ENCODE measurements at regions not wholly inside any gene's neighbourhood (a gene's known extent, or its start where the extent isn't known, plus 50 kb on each side); places are given as distances from the start of the nearest gene placed in this dataset.

DNA sequence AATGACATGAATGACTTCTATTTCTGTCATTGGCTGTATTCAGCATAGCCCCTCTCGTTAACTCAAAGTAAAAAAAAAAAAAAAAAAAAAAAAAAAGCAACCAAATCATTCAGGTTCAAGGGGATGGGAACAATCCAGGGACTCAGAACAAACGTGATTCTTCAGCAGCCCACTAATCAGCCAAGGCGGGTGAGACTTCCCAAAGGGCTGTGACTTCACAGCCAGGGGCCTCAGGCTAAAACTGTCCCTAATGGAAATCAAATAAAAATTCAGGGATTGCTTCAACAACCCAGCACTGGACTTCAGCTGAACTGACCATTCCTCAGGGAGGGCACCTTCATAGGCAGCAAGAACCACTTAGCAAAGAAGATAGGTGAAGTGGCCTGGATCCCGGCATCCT is 86.2 kb upstream of the FAM169A start:
- peaks cover 0 to 14% (median 0%) of the 10 kb centered on the region in 7 donors for H3K27me3 ChIP-seq
- no peak overlapping the region for H3K4me3 ChIP-seq
- TF ChIP-seq, protein P1, sequence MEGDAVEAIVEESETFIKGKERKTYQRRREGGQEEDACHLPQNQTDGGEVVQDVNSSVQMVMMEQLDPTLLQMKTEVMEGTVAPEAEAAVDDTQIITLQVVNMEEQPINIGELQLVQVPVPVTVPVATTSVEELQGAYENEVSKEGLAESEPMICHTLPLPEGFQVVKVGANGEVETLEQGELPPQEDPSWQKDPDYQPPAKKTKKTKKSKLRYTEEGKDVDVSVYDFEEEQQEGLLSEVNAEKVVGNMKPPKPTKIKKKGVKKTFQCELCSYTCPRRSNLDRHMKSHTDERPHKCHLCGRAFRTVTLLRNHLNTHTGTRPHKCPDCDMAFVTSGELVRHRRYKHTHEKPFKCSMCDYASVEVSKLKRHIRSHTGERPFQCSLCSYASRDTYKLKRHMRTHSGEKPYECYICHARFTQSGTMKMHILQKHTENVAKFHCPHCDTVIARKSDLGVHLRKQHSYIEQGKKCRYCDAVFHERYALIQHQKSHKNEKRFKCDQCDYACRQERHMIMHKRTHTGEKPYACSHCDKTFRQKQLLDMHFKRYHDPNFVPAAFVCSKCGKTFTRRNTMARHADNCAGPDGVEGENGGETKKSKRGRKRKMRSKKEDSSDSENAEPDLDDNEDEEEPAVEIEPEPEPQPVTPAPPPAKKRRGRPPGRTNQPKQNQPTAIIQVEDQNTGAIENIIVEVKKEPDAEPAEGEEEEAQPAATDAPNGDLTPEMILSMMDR (IDR thresholded peaks at IDR 0.05): no peak
- no peak for ATAC-seq
- intact Hi-C loops (cut with DNase I): no loop called here
- H3K27ac ChIP-seq: no peak overlapping the region
- no peak for DNase-seq
- peaks cover 0 to 4% (median 0%) of the 10 kb centered on the region in 9 donors for H3K4me1 ChIP-seq
- peaks cover 0 to 5% (median 0%) of the 10 kb centered on the region in 11 donors for H3K9me3 ChIP-seq
- H3K36me3 ChIP-seq: no peaks in the 10 kb centered on the region
- WGBS, 2 donors: 39 to 50% methylated on average over 4 of the region's 4 CpGs

DNA sequence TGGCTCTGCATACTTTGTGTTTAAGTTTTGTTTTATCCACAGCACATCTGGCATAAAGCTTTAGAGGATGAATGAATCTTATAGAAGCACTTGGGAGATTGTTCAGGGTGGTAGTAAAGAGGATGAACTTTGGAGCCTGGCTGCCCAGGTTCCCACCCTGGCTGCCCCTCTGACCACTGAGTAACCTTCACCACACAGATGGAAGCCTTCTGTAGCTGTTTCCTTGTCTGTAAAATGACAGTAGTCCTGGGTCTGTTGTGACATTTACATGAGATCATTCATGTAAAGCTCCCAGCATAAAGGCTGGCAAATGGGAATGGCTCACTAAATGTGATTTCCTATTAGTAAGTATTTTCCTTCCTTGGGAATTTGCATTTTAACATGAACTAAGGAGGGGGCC is 85.7 kb upstream of the FAM169A start:
- Histone ChIP-seq H3K4me1 (peaks cover 0 to 4% (median 0%) of the 10 kb centered on the region in 9 donors), H3K9me3 (peaks cover 0 to 5% (median 0%) of the 10 kb centered on the region in 11 donors), H3K27me3 (peaks cover 0 to 14% (median 0%) of the 10 kb centered on the region in 7 donors), H3K4me3 (no peak overlapping the region), H3K36me3 (no peaks in the 10 kb centered on the region), H3K27ac (no peak overlapping the region)
- DNase-seq: no peak
- ATAC-seq: no peak
- intact Hi-C loops (cut with DNase I): no loop called here
- TF ChIP-seq, protein P1 (IDR thresholded peaks at IDR 0.05): no peak

DNA sequence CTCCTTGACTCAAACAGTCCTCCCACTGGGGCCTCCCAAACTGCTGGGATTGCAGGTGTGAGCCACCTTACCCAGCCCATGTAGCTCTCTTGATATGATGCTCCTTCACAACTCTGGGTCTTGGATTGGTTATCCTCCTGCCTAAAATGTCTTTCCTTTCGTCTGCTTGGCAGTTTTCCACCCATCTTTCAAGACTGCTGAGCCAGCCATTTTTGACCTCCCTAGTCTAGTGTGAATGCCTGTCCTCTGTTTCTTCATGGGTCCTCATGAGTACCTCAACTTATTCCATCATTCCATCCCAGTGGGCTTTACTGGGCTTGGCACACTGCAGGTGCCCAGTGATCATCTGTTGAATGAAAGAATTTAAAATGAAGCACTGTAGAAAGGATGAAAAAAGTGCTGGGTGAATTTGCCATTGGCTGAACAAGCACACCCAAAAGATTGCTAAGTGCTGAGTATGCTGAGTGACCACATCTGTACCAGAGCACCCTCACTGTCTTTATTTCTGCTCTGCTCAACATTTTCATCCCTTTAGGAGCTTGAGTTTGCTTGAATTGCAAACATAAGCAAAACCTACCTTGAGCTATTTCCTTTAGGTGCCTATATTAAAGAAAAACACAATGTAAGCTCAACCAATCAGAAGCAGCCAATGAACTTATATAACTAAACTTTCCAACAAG is 84.8 kb upstream of the FAM169A start:
- TF ChIP-seq, protein P1 (IDR thresholded peaks at IDR 0.05): no peak
- ATAC-seq (no peak), DNase-seq (no peak)
- Histone ChIP-seq H3K27me3 (peaks cover 0 to 14% (median 0%) of the 10 kb centered on the region in 7 donors), H3K27ac (no peak overlapping the region), H3K4me3 (no peak overlapping the region), H3K4me1 (peaks cover 0 to 4% (median 0%) of the 10 kb centered on the region in 9 donors), H3K36me3 (no peaks in the 10 kb centered on the region), H3K9me3 (peaks cover 0 to 5% (median 0%) of the 10 kb centered on the region in 11 donors)
- intact Hi-C loops (cut with DNase I): no loop called here
- WGBS, 2 donors: 58 to 61% methylated on average over 1 of the region's 1 CpG

DNA sequence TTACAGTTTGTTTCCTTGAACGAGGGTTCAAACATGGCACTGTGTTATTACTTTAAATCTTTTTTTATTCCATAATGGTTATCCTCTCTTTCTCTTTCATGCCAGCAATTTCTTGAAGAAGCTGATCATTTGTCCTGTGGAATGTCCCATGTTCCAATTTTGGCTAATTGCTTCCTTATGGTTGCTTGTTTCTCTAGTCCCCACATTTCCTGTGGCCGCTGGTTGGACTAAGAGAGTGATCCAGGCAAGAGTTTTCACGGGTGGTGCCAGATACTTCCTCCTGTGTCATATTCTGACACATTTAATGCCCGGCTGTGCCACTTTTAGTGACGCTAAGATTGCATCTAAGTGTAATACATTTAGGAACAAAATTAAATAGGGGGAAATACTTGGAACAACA is 83.8 kb upstream of the FAM169A start:
- Histone ChIP-seq H3K36me3 (no peaks in the 10 kb centered on the region), H3K4me1 (peaks cover 0 to 4% (median 0%) of the 10 kb centered on the region in 9 donors), H3K27me3 (peaks cover 0 to 14% (median 0%) of the 10 kb centered on the region in 7 donors), H3K4me3 (no peak overlapping the region), H3K27ac (no peak overlapping the region), H3K9me3 (no peaks in the 10 kb centered on the region)
- intact Hi-C loops (cut with DNase I): no loop called here
- TF ChIP-seq, protein P1 (IDR thresholded peaks at IDR 0.05): no peak
- 52 to 67% methylated on average over 5 of the region's 5 CpGs for WGBS, 2 donors
- DNase-seq (no peak), ATAC-seq (no peak)
